Uterus (tissue), 3 donors: ENCODE measurements at regions not wholly inside any gene's neighbourhood (a gene's known extent, or its start where the extent isn't known, plus 50 kb on each side); places are given as distances from the start of the nearest gene placed in this dataset.

Experiments used
- DNase-seq, 2 donors: peaks; one replicate each; pipeline ENCODE4 v3.0.0-alpha.2; 2019 to 2020
- H3K27ac ChIP-seq, 2 donors: fragments of 200-600 bp; sonication (generic); 1 replicate in 1 of 2; 2 replicates in 1 of 2; pipeline ENCODE4 v1.5.1; 2016 to 2018
- H3K27me3 ChIP-seq, 2 donors: fragments of 200-600 bp; sonication (generic); one replicate each; pipeline ENCODE4 v1.5.1; 2018 to 2019; ENCODE audit warnings: control low read depth in 1 of 2
- H3K36me3 ChIP-seq, 2 donors: fragments of 200-600 bp; sonication (generic); one replicate each; pipeline ENCODE4 v1.5.1; 2019; ENCODE audit warnings: control low read depth in 1 of 2
- H3K4me1 ChIP-seq, 2 donors: fragments of 200-600 bp; sonication (generic); one replicate each; pipeline ENCODE4 v1.5.1; 2018 to 2019; ENCODE audit warnings: control low read depth in 1 of 2
- H3K4me3 ChIP-seq, 2 donors: fragments of 200-600 bp; sonication (generic); 1 replicate in 1 of 2; 2 replicates in 1 of 2; pipeline ENCODE4 v1.5.1; 2018 to 2019; ENCODE audit warnings: mild to moderate bottlenecking in 1 of 2
- H3K9me3 ChIP-seq, 2 donors: fragments of 200-600 bp; sonication (generic); one replicate each; pipeline ENCODE4 v1.5.1; 2019; ENCODE audit warnings: control low read depth in 1 of 2
- CTCF ChIP-seq, 4 experiments: fragments of 200-600 bp in 2 of 4; fragments of 450-650 bp in 2 of 4; sonication (generic) in 2 of 4; IDR thresholded peaks; one replicate each; pipeline ENCODE4 v1.5.1; 2016 to 2019; ENCODE audit warnings: antibody characterized with exemption in 4 of 4, mild to moderate bottlenecking in 2 of 4, moderate library complexity in 1 of 4
- POLR2A ChIP-seq, 2 donors: fragments of 450-650 bp; IDR thresholded peaks; one replicate each; pipeline ENCODE4 v1.6.1; 2016; ENCODE audit warnings: antibody characterized with exemption in 2 of 2, mild to moderate bottlenecking in 1 of 2, moderate library complexity in 1 of 2
- intact Hi-C: fragments of 100-400 bp; cut with DNase I; formaldehyde crosslinking; loops from one replicate; pipeline ENCODE4 v1.15.1; 2023; ENCODE audit warnings: low total_unique reads
- donor health status: DM: yes; HTN: yes; CAD: no.

- Histone ChIP-seq H3K27me3 (no peaks in the 10 kb centered on the region), H3K27ac (no peak overlapping the region), H3K36me3 (no peaks in the 10 kb centered on the region), H3K9me3 (no peaks in the 10 kb centered on the region), H3K4me1 (no peaks in the 10 kb centered on the region), H3K4me3 (no peak overlapping the region)
- DNase-seq: no peak
- intact Hi-C loops: no loop called here
- TF ChIP-seq POLR2A (IDR thresholded peaks at IDR 0.05): no peak
- no peak for TF ChIP-seq CTCF (IDR thresholded peaks at IDR 0.05)
Observed at GRCh38 chr12:66066137-66066928, 64.2 kb downstream of the LLPH start.

- H3K27ac ChIP-seq: no peak overlapping the region
- intact Hi-C loops: no loop called here
- H3K27me3 ChIP-seq: no peaks in the 10 kb centered on the region
- TF ChIP-seq POLR2A (IDR thresholded peaks at IDR 0.05): no peak
- no peak for TF ChIP-seq CTCF (IDR thresholded peaks at IDR 0.05)
- no peak for DNase-seq
- no peaks in the 10 kb centered on the region for H3K36me3 ChIP-seq
- no peak overlapping the region for H3K4me3 ChIP-seq
- H3K9me3 ChIP-seq: no peaks in the 10 kb centered on the region
- no peaks in the 10 kb centered on the region for H3K4me1 ChIP-seq
Observed at GRCh38 chr12:66065641-66066136, 64.9 kb downstream of the LLPH start.

GRCh38 chr12:66065150-66065549, 65.4 kb downstream of the LLPH start:
- Histone ChIP-seq H3K4me3 (no peak overlapping the region), H3K27ac (no peak overlapping the region), H3K4me1 (no peaks in the 10 kb centered on the region), H3K27me3 (no peaks in the 10 kb centered on the region), H3K36me3 (no peaks in the 10 kb centered on the region), H3K9me3 (no peaks in the 10 kb centered on the region)
- intact Hi-C loops: no loop called here
- no peak for TF ChIP-seq POLR2A (IDR thresholded peaks at IDR 0.05)
- TF ChIP-seq CTCF (IDR thresholded peaks at IDR 0.05): no peak
- no peak for DNase-seq

GRCh38 chr12:66063916-66064315, 66.6 kb downstream of the LLPH start:
- Histone ChIP-seq H3K27me3 (no peaks in the 10 kb centered on the region), H3K36me3 (no peaks in the 10 kb centered on the region), H3K4me1 (no peaks in the 10 kb centered on the region), H3K9me3 (no peaks in the 10 kb centered on the region), H3K27ac (no peak overlapping the region), H3K4me3 (no peak overlapping the region)
- intact Hi-C loops: no loop called here
- TF ChIP-seq POLR2A (IDR thresholded peaks at IDR 0.05): no peak
- TF ChIP-seq CTCF (IDR thresholded peaks at IDR 0.05): no peak
- no peak for DNase-seq

GRCh38 chr12:66062290-66062625, 68.3 kb downstream of the LLPH start:
- H3K4me1 ChIP-seq: no peaks in the 10 kb centered on the region
- no peak overlapping the region for H3K4me3 ChIP-seq
- no peak overlapping the region for H3K27ac ChIP-seq
- TF ChIP-seq POLR2A (IDR thresholded peaks at IDR 0.05) (no peak), CTCF (IDR thresholded peaks at IDR 0.05) (no peak)
- intact Hi-C loops: no loop called here
- no peaks in the 10 kb centered on the region for H3K36me3 ChIP-seq
- H3K9me3 ChIP-seq: no peaks in the 10 kb centered on the region
- DNase-seq: no peak
- no peaks in the 10 kb centered on the region for H3K27me3 ChIP-seq
